SU-DHL-6 (cell line): ENCODE measurements at regions not wholly inside any gene's neighbourhood (a gene's known extent, or its start where the extent isn't known, plus 50 kb on each side); places are given as distances from the start of the nearest gene placed in this dataset.
"Not testable (repeated sequence)": the region's sequence is repeated elsewhere in the genome, so short reads cannot be mapped to it uniquely, and the experiment has no call there.

Experiments used
- CTCF ChIP-seq: fragments of 200-600 bp; sonication (generic); IDR thresholded peaks from one replicate; pipeline ENCODE4 v1.5.1; 2017; ENCODE audit warnings: antibody characterized with exemption, mild to moderate bottlenecking, low read length, moderate library complexity; ENCODE audit not compliant: insufficient read depth, poor library complexity, severe bottlenecking
- EZH2phosphoT487 ChIP-seq: fragments of 200-600 bp; sonication (generic), shearing (Covaris generic); conservative IDR thresholded peaks from 2 replicates; pipeline ENCODE4 v1.6.1; 2018; ENCODE audit warnings: mild to moderate bottlenecking, antibody characterized with exemption, low read length, moderate library complexity, mixed read lengths

- TF ChIP-seq CTCF, EZH2phosphoT487: not testable (repeated sequence)
These were observed 1558.9 kb downstream of the RPIA start for GRCh38 chr2:90250350-90250749.
